NB4 (cell line): ENCODE measurements at regions not wholly inside any gene's neighbourhood (a gene's known extent, or its start where the extent isn't known, plus 50 kb on each side); places are given as distances from the start of the nearest gene placed in this dataset.

Experiments used
- MYC ChIP-seq: IDR thresholded peaks from 2 replicates; pipeline ENCODE4 v1.6.1; 2011; ENCODE audit warnings: low read depth, low read length
- POLR2A ChIP-seq: IDR thresholded peaks from 2 replicates; pipeline ENCODE4 v1.6.1; 2011; ENCODE audit warnings: mild to moderate bottlenecking; ENCODE audit not compliant: insufficient read length; ENCODE audit errors: extremely low read depth
- TF ChIP-seq, protein P1 (sequence below): IDR thresholded peaks from one replicate; pipeline ENCODE4 v1.5.1; 2012; ENCODE audit warnings: low read depth, low read length
- TF ChIP-seq, protein P2 (sequence below): IDR thresholded peaks from 2 replicates; pipeline ENCODE4 v1.6.1; 2011; ENCODE audit warnings: low read depth, low read length

DNA sequence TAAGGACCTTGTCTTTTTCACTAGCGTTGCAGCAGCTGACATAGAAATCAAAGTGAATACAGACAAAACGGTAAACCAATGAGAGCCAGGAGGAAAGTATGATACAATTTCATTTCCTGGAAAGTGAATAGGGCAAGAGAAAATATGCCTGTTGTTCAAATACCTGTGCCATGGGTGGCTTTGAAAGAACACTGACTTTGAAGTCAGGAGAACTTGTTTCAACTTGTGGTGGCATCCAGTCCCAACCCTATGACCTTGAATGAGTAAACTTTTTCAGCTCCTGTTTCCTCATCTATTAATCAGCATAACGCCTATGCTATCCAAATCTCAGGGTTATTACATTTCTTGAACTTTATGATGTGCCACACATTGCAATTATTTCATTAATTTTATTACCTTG lies 173.7 kb upstream of the HS3ST3A1 start:
- TF ChIP-seq, protein P1, sequence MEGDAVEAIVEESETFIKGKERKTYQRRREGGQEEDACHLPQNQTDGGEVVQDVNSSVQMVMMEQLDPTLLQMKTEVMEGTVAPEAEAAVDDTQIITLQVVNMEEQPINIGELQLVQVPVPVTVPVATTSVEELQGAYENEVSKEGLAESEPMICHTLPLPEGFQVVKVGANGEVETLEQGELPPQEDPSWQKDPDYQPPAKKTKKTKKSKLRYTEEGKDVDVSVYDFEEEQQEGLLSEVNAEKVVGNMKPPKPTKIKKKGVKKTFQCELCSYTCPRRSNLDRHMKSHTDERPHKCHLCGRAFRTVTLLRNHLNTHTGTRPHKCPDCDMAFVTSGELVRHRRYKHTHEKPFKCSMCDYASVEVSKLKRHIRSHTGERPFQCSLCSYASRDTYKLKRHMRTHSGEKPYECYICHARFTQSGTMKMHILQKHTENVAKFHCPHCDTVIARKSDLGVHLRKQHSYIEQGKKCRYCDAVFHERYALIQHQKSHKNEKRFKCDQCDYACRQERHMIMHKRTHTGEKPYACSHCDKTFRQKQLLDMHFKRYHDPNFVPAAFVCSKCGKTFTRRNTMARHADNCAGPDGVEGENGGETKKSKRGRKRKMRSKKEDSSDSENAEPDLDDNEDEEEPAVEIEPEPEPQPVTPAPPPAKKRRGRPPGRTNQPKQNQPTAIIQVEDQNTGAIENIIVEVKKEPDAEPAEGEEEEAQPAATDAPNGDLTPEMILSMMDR, result no peak
- TF ChIP-seq, protein P2, sequence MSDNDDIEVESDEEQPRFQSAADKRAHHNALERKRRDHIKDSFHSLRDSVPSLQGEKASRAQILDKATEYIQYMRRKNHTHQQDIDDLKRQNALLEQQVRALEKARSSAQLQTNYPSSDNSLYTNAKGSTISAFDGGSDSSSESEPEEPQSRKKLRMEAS, result no peak
- TF ChIP-seq POLR2A, result no peak
- no peak for TF ChIP-seq MYC
